Iris pigment epithelial cell (primary cell): ENCODE measurements at regions not wholly inside any gene's neighbourhood (a gene's known extent, or its start where the extent isn't known, plus 50 kb on each side); places are given as distances from the start of the nearest gene placed in this dataset.
"Not testable (repeated sequence)": the region's sequence is repeated elsewhere in the genome, so short reads cannot be mapped to it uniquely, and the experiment has no call there.

Experiments used
- DNase-seq: peaks from one replicate; pipeline ENCODE4 v3.0.0-alpha.2; 2011; ENCODE audit warnings: low read depth

DNA sequence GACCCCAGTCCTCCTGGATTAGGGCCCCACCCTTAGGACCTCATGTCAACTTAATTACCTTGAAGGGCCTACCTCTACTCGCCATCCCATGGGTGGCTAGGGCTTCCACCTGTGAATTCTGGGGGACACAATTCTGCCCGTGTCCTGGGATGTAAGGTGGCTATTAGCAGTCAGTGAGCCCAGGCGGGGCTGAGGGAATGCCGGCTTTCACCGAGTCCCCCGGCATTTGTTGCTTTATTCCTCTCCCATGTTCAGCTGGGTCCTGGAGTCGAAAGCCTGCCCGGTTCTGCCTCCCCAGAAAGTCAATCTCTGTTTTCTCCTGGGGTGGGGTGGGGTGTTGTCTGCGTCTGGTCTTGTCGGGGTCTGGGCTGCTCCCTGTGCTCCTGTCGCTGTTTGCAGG, 125.6 kb downstream of the GLRX3 start:
- DNase-seq = no peak

DNA sequence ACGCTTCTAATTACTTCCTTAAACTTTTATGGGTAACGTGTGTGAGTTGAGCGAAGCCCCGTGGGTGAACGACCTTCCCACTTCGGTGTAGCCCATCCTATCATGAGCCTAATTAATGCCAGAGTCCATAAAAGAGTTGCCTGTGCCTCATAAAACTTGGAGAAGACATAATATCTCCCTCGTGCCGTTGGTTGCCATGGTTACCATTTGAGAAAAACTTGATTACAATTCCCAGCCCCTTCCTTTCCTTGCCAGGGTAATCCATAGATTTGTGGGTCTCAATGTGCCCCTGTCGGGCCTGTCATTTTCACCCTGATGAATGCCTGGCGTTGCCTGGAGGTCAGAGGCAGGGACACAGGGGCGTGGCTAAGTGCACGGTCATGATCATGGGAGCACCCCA, 127.1 kb downstream of the GLRX3 start:
- no peak for DNase-seq

DNA sequence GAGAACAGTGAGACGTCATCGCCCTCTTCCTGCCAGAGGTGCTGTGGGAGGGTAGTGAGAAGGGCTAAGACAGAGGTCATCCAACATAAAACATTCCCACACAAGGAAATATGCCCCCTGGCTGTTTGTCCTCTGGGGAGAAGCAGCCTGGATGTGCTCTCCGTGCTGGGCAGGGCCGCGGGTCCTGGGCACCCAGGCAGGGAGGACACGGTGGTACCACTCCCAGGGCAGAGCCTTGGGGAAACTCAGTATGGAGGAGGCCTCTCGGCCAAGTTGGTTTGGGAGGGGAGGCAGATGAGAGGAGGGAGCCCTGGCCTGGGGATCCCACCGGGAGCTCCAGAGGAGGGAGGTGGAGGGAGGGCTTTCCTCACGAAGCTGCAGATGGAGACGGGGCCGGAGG, 129.4 kb downstream of the GLRX3 start:
- no peak for DNase-seq

DNA sequence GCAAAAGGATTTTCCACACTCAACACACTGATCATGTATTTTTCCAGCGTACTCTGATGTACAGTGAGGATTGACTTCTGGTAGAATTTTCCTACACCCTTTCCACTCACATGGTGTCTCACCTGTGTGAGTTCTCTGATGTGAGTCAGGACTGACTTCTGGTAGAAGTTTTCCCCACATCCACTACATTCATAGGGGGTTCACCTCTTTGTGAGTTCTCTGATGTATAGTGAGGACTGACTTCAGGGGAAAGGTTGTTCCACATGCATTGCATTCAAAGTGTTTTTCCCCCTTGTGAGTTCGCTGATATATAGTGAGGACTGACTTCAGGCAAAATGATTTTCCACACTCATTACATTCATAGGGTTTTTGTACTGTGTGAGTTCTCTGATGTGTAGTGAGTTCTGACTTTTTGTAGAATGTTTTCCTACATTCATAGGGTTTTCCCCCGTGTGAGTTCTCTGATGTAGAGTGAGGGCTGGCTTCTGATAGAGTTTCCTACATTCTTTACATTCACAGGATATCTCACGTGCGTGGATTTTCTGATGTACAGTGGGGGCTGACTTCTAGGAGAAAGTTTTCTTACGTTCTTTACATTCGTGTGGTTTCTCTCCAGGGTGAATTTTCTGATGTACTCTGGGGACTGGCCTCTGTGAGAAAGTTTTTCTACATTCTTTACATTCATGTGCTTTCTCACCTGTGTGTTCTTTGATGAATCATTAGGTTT, 146.5 kb downstream of the GLRX3 start:
- DNase-seq = no peak

- DNase-seq = no peak
Observed at GRCh38 chr10:130283219-130283545, 147.0 kb downstream of the GLRX3 start.

GRCh38 chr10:130295761-130296160, 159.6 kb downstream of the GLRX3 start:
- DNase-seq = not testable (repeated sequence)

DNA sequence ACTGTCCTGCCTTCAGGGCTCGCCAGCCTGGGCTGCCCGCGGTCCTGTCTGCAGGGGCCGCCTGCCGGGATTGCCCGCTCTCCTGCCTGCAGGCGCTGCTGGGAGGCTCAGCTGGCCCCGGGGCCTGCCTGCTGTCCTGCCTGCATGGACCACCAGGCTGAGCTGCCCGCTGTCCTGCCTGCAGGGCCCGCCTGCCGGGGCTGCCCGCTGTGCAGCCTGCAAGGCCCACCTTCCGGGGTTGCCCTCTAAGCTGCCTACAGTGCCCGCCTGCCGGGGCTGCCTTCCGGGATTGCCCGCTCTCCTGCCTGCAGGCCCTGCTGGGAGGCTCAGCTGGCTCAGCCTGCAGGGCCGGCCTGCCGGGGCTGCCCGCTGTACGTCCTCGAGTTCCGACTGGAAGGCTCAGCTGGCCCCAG, 164.4 kb downstream of the GLRX3 start:
- DNase-seq = no peak

GRCh38 chr10:130301021-130301892, 165.1 kb downstream of the GLRX3 start:
- DNase-seq = no peak

GRCh38 chr10:130326954-130327353, 190.8 kb downstream of the GLRX3 start:
- no peak for DNase-seq

DNA sequence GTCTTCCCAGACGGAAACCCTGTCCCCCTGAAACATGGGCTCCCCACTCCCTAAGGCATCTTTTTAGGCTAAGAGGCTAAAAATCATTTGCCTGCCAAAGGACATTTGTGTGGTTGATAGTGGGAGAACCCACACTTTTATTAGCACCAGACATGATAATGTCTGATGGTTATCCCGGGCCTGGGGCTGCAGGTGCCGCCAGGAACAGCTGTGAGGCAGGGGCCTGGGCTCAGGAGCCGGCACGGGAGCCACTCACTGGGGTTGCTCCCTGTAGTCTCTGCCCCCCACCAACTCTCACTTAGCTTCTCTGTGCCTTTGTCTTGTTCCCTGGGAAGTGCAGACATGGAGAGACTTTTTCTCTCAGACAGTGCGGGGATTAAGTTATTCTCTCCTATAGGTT, 193.6 kb downstream of the GLRX3 start:
- no peak for DNase-seq

DNA sequence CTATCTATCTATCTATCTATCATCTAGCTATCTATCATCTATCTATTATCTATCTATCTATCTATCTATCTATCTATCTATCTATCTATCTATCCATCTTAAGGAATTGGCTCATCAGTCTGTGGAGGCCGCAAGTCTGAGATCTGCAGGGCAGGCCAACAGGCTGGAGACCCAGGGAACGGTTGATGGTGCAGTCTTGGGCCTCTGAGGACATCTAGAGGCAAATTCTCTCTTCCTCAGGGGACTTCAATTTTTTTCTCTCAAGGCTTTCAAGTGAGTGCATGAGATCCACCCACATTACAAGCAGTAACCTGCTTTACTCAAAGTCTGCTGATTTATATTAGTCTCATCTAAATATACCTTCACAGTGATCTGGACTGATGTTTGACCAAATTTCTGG, 197.0 kb downstream of the GLRX3 start:
- DNase-seq = no peak

DNA sequence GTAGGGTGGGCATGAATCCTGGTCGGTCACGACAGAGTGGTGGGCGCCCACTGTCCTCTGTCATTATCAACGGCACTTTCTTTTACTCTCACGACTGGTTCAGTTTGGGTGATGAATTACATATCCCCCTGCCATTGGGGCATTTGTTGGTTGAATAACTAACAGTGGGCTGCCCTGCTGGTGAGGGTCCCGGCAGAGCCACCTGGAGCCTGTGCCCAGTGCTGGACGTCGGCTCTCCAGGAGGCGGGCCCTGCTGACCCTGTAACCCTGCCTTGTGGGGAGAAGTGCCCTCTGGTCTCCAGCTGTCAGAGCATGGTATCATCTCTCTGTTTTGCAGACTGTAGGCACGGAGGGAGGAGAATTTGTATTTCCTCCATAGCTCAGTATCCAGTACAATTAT, 199.1 kb downstream of the GLRX3 start:
- DNase-seq = no peak

- no peak for DNase-seq
Observed at GRCh38 chr10:130336617-130337304, 200.6 kb downstream of the GLRX3 start.

GRCh38 chr10:130337305-130337640, 201.1 kb downstream of the GLRX3 start:
- DNase-seq = no peak

GRCh38 chr10:130337696-130338635, 201.8 kb downstream of the GLRX3 start:
- no peak for DNase-seq

DNA sequence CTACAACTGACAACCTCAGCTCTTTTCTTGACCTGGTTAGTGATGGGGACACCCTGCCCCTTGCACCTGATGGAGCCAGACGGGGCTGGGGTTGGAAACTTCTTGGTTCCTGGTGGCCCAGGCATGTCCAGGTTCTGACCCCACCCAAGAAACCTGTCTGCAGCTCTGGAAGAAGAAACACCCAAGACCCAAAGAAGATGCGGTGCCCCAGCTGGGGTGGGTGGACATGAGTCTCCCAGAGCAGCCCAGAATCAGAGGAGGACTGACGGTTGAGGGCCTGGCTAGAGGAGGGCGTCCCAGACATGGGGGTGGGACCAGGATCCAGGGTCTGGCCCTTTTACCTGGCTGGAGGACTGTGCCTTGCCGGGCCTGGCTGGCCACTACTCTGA, 202.4 kb downstream of the GLRX3 start:
- DNase-seq = no peak

DNA sequence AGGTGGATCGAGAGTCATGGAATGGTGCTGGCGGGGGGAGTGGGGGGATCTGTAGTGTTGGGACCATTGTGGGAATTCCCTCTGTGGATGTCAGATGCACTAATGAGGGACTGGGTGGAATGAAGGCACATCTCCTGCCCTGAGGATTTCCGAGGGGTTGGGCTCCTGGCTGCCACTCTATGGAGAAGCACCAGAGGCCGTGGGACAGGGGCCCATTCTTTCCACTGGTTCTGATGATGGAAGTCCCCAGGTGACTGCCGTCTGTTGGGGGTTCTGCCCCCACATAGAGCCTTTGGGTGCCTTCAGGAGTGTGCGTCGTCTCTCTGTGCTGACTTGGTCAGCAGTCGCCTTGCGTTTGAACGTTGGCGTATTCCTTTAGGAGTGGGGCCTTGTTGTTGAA, 202.9 kb downstream of the GLRX3 start:
- no peak for DNase-seq

DNA sequence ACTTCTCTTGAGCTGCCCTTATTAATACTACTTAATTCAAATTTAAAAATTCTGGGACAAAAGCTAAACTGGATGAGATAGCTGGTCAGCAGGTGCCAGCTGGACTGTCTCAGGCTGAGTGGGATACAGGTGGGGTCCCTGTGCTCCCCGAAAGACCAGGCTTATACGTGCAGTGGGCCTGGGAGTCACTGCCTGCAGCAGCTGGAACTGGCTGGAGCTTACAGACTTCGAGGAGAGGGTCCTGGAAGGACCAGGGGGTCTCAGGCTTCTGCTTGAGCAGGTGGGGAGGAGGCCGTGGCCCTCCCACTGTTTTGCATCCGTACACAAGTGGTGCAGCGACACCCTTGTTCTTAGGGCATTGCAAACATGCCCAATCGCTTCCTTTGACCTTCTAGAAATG, 203.7 kb downstream of the GLRX3 start:
- DNase-seq = no peak

DNA sequence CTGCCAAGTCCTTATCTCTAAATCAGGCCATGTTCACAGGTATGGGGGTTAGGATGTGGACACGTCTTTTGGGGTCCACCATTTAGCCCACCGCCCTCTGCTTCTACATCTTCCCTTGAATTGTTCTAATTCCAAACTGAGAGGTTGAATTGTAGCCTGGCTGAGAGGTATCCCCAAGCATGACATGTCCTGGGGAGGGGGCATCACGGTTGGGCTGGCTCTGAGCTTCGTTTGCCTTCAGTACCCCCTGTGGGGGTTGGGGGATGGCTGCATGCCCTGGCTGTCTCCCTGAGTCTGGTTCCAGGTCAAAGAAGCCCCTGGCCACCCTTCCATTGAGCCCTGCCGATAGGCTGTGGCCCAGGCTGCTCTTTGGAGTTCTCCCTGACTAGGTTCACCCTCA, 204.6 kb downstream of the GLRX3 start:
- DNase-seq = no peak

- peak; percentile 11 for DNase-seq
Observed at GRCh38 chr10:130341356-130341755, 205.2 kb downstream of the GLRX3 start.

- DNase-seq = no peak
Observed at GRCh38 chr10:130345728-130346127, 209.5 kb downstream of the GLRX3 start.

- DNase-seq = no peak
Observed at GRCh38 chr10:130350996-130351395, 214.8 kb downstream of the GLRX3 start.
